Uterus (tissue), 2 donors: ENCODE measurements at regions not wholly inside any gene's neighbourhood (a gene's known extent, or its start where the extent isn't known, plus 50 kb on each side); places are given as distances from the start of the nearest gene placed in this dataset.

Experiments
- CTCF ChIP-seq, 4 experiments: fragments of 200-600 bp in 2 of 4; fragments of 450-650 bp in 2 of 4; sonication (generic) in 2 of 4; IDR thresholded peaks; one replicate each; pipeline ENCODE4 v1.5.1; 2016 to 2019; ENCODE audit warnings: antibody characterized with exemption in 4 of 4, mild to moderate bottlenecking in 2 of 4, moderate library complexity in 1 of 4
- POLR2A ChIP-seq, 2 donors: fragments of 450-650 bp; IDR thresholded peaks; one replicate each; pipeline ENCODE4 v1.6.1; 2016; ENCODE audit warnings: antibody characterized with exemption in 2 of 2, mild to moderate bottlenecking in 1 of 2, moderate library complexity in 1 of 2

GRCh38 chr16:86171329-86171728, 272.4 kb downstream of the IRF8 start:
- TF ChIP-seq CTCF (IDR thresholded peaks at IDR 0.05) (no peak), POLR2A (IDR thresholded peaks at IDR 0.05) (no peak)
